NCI-H510A treated with DMSO at 0.1 percent for 48 hours (cell line): ENCODE measurements at regions not wholly inside any gene's neighbourhood (a gene's known extent, or its start where the extent isn't known, plus 50 kb on each side); places are given as distances from the start of the nearest gene placed in this dataset.
"Not testable (repeated sequence)": the region's sequence is repeated elsewhere in the genome, so short reads cannot be mapped to it uniquely, and the experiment has no call there.

Experiments used
- DNase-seq: peaks from one replicate; lab custom pipeline; 2025; lab: John Stamatoyannopoulos, UW

DNA sequence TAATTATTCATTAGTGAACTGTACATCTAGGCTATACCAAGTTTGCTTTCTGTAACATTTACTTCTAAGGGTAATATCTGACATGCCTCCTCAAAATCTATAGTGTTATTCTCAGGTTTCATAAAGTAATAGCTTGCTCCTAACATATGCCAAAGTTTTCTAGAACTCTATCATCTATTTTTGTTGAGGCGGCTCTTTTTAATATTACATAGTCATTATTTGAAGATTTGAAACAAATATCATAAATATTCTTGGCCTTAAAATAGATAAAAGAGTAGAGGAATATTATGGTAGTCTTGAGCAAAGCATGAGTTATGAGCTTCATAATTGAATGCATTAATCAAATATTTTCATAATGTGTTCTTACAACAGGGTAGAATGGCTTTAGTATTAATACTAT is 327.2 kb upstream of the KCND2 start:
- no peak for DNase-seq

DNA sequence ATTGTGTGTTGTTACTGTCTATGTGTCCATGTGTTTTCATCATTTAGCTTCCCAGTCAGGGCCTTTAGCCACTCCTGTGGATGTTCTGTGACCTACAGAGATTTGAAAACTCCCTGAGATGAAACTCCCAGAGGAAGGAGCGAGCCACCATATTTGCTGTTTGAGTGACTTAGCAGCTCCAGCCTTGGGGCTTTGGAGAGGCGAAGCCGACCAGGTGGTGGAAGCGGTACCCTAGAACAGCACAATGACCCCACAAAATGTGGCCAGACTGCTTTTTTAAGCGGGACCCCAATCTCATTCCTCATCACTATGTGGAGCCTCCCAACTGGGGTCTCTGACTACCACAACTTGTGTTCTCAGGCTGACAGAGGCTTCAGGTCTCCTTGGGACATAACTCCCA is 323.9 kb upstream of the KCND2 start:
- no peak for DNase-seq

DNA sequence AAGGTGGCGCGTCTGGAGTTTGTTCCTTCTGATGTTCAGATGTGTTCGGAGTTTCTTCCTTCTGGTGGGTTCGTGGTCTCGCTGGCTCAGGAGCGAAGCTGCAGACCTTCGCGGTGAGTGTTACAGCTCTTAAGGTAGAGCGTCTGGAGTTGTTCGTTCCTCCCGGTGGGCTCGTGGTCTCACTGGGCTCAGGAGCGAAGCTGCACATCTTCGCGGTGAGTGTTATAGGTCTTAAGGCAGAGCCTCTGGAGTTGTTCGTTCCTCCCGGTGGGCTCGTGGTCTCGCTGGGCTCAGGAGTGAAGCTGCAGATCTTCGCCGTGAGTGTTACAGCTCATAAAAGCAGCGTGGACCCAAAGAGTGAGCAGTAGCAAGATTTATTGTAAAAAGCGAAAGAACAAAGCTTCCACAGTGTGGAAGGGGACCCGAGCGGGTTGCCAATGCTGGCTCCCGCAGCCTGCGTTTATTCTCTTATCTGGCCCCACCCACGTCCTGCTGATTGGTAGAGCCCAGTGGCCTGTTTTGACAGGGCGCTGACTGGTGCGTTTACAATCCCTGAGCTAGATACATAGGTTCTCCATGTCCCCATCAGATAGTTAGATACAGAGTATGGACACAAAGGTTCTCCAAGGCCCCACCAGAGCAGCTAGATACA is 322.5 kb upstream of the KCND2 start:
- DNase-seq = not testable (repeated sequence)

DNA sequence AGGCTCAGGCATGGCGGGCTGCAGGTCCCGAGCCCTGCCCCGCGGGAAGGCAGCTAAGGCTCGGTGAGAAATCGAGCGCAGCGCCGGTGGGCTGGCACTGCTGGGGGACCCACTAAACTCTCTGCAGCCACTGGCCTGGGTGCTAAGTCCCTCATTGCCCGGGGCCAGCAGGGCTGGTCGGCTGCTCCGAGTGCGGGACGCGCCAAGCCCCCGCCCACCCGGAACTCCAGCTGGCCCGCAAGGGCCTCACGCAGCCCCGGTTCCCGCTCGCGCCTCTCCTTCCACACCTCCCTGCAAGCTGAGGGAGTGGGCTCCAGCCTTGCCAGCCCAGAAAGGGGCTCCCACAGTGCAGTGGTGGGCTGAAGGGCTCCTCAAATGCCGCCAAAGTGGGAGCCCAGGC is 321.4 kb upstream of the KCND2 start:
- not testable (repeated sequence) for DNase-seq

DNA sequence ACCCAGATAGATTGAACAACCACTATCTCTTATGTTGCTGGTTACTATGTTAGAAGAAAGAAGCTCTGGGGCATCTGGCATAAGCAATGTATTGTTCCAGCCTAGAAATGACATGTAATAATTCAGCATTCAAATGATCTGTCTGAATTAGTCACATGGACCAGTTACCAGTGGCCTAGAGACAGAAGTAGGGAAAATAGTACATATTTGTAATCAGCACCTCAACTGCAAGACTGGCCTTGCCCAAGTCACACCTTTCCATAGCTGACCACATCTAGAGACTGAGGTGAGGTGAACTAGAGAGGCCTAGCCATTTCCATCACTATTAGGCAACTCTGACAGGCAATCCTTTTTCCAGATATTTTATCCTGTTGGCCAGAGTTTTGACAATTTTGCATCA is 315.6 kb upstream of the KCND2 start:
- no peak for DNase-seq

DNA sequence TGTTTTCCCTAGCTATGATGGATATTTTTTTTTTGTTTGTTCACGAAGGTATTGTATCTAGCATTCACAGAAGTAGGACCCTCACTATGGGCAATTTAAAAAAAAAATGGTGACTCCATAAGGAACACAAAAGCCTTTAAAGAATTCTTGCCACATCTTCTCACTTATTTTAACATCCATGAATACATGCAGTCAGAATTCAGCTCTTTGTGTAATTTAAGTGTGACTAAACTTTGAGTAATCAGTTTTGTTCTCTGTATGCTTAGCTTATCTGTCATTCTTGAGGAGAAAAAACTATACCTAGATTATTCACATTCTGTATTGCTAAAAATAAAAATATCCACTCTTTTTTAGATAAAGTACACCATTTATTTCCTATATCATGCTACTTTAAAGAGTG is 313.2 kb upstream of the KCND2 start:
- DNase-seq = no peak

DNA sequence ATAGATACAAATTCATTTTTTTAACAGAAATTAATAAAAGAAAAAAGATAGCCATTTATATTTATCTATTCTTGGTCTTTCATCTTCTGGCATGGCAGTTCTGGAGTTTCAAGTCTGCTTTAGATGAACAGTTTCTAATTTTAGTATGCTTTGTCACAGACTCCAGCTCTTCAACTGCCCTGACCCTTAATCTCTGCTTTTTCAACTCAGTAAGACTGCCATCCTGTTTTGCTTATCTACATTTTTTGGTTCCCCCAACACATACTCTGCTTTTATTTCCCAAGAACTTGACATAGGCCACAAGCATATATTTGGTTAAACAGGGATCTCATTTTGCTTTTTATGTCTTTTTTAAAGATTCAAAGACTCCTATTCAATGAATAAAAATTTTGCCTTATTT is 309.3 kb upstream of the KCND2 start:
- no peak for DNase-seq

DNA sequence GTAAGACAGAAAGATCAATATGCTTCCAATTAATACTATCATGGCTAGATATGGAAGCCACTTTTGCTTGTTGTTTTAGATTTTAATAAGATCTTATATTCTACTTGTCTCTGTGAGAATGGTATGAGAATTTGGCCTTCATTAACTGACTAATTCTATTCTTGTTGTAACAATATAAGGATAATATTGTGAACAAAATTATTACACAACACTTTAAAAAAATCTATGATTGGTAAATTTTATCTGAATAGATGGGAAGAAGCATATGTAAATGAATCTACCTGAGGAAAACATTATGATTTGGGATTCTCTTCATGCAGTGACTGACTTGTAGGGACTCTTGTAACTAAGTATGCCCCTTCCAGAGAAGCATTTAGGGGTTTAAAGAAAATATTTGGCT is 308.9 kb upstream of the KCND2 start:
- DNase-seq = no peak

DNA sequence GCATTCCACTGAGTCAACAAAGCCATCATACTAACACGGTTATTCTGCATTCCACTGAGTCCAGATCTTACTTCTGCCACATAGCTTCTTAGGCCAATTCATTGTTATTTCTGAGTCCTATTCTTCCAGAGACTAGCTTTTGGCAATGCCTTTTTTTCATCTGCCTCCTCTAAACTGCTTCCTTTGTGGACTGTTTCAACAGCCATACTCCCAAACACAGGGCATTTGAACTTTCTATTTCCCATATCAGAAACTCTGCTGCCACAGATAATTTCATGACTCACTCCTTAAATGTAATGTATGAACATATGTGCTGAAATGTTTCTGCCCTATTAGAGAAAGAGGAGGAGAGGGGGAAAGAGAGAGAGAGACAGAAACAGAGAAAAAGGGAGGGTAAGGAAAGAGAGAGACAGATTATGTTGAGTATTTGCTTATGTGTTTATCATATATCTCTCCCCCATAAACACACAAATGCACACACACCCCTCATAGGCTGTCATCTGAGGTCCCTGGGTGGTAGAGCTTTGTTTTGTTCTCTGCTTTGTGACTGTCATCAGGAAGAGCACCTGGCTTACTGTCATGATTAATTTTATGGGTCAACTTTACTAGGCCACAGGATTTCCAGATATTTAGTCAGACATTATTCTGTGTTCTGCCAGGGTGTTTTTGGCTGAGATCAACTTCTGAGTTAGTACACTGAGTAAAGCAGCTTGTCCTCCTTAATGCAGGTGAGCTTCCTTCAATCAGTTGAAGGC is 308.0 kb upstream of the KCND2 start:
- DNase-seq = no peak

DNA sequence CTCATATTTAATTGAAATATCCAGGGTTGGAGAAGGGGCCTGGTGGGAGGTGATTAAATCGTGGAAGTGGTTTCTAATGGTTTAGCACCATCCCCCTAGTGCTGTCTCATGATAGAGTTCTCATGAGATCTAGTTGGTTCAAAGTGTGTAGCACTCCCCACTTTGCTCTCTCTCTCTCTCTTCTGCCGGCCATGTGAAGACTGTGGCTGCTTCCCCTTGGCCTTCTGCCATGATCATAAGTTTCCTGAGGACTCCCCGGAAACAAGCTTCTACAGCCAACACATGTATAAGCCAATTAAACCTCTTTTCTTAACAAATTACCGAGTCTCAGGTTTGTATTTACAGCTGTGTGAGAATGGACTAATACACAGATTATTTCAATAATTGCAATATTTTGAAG is 305.8 kb upstream of the KCND2 start:
- no peak for DNase-seq

DNA sequence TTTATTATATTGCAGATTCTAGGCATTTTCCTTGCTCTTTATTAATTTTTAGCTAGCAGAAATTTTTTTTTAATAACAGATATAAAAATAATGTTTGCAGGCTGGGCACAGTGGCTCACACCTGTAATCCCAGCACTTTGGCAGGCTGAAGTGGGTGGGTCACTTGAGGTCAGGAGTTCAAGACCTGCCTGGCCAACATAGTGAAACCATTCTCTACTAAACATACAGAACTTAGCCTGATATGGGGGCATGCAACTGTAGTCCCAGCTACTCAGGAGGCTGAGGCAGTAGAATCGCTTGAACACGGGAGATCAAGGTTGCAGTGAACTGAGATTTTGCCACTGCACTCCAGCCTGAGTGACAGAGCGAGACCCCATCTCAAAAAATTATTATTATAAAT is 304.6 kb upstream of the KCND2 start:
- not testable (repeated sequence) for DNase-seq

DNA sequence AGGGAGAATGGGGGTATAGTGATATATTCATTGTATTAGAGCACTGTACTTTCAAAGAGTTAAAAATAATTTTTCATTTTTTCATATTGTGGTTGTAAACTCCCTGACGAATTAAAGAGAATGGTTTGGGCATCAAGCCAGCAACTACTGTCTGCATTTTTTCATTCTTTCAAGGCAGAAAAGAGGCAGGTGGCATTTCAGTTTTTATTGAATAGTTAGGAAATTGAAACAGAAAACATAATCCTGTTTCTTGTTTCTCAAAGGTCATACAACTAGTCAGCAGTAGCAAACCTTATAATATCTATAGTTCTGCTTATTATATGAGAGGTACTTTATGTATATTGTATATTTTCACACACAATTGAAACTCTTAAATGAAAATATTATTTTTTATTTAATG is 303.9 kb upstream of the KCND2 start:
- DNase-seq = no peak

DNA sequence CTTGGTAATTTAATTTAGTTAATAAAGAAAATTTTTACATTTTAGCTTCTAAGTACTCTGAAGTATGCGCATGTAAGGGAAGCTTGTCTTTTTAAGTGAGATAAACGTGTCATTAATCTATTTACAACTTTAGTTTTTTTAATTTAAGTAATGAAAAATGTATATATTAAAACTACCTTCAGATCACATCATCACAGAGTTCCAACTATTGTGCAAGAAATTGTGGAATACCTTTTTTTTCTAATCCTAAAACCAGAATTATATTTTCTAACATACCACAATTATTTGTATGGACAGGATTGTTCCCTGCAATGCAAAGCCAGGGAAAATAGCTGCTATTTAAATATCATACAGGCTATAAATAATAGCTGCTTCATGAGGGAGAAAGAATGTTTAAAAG is 303.2 kb upstream of the KCND2 start:
- no peak for DNase-seq

DNA sequence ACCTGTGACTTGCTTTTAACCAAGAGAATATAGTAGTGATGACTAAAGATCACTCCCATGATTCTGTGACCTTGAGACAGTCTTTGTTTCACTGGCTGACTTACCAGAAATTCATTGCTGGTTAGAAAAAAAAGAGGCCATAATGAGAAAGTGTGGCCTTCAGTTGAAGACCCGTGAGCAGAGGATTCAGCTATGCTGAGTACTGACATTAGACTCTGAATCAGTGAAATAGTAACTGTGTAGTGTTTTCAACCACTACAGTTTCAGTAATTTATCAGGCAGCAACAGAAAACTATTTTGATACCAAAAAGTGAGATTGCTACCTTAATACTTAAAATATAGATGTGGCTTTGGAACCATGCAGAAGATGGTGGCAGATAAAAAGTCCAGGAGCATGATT is 298.0 kb upstream of the KCND2 start:
- DNase-seq = no peak

DNA sequence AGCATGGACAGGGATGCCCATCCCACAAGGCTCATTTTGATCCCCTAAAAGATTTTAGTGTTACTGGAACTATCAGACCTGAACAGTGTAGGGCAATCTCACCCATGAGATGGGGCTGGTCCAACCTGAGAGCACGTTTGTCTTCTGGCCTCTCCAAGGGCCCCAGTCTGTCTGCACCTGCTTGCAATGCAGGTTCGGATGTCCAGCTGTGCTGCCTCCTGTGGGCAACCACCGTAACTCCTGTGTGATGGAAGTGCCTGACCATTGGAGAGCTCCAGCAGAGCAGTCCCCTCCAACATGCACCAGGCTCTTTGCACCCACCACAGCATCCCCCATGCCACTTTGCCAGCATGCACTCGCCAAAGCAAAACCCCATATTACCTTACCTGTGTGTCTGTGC is 290.1 kb upstream of the KCND2 start:
- no peak for DNase-seq

DNA sequence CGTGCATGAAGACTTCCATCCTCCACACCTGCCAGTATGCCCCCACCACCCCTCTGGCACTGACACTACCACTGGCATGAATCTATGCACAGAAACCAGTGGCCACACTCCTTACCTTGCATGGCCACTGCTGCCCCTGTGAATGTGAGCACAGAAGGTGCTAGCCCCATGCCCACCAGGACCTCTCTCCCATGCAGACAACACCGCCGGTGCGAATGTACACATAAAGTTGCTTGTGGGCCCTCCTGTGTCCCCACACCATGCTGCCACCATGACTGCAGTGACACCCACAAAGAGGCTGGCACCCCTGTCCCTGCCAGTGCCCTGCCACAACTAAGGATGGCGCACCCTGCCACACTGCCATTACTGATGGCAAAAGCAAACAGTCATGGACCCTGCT is 289.5 kb upstream of the KCND2 start:
- DNase-seq = no peak

DNA sequence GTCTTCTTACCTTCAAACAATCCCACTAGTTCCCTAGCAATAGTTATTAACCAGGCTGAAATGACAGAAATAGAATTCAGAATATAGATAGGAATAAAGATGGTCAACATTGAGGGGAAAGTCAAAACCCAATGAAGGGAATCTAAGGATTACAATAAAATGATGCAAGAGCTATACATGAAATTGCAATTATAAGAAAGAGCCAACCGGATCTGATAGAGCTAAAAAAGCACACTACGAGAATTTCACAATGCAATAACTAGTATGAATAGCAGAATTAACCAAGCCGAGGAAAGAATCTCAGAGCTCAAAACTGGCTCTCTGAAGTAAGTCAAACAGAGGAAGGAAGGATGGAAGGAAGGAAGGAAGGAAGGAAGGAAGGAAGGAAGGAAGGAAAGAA is 288.7 kb upstream of the KCND2 start:
- DNase-seq = no peak

DNA sequence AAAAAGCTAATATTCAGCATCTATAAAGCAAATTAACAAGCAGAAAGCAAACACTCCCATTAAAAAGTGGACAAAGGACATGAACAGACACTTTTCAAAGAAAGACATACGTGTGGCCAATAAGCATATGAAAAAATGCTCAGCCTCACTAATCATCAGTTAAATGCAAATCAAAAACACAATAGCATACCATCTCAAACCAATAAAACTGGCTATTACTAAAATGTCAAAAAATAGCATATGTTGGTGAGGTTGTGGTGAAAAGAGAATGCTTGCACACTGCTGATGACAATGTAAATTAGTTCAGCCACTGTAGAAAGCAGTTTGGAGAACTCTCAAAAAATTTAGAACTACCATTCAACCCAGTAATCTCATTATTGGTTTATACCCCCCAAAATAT is 284.6 kb upstream of the KCND2 start:
- no peak for DNase-seq

DNA sequence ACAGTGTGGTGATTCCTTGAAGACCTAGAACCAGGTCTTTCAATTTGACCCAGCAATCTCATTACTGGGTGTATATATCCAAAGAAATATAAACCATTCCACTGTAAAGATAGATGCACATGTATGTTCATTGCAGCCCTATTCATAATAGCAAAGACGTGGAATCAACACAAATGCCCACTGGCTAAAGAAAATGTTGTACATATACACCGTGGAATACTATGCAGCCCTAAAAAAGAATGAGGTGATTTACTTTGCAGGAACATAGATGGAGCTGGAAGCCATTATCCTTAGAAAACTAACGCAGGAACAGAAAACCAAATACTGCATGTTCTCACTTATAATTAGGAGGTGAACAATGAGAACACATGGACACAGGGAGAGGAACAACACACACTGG is 278.0 kb upstream of the KCND2 start:
- DNase-seq = no peak

DNA sequence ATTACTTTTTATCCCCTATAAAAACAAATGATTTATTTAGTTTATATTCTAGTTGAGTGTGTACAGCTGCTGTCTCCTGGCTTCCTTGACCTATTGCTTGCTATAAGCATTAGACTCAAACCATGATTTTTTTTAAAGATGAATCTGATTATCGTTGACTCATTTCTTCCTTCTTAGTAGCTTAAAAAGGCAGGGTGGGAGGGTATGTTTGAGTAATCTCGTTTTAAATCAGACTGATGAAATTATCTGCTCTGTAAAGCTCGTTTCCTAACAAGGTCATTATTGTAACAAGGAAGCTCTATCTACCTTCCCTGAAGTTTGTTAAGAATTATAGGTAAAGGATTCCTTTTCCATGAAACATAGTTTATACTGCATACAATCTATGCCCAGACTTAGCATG is 276.3 kb upstream of the KCND2 start:
- no peak for DNase-seq

DNA sequence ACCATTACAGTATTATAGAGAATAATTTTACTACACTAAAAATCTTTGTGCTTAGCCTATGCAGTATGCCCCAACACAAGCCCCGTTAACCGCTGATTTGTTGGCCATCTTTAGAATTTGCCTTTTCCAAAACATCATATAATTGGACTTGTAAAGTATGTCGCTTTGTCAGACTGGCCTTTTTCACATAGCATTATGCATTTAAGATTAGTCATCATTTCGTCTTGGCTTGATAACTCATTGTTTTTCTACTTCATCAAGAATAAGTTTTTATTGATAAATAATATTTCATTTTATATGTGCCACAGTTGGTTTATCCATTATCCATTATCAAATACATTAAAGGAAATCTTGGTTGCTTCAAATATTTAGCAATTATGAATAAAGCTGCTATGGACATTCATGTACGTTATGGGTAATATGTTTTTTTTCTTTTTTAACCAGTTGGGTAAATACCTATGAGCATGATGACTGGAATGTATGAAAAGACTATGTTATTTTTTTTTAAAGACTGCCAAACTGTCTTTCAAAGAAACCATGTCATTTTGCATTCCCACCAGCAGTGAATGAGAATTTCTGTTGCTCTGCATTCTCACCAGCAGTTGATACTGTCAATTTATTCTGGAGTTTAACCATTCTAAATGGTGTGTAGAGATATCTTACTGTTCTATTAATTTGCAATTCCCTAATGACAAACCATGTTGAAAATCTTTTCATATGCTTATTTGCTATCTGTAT is 273.1 kb upstream of the KCND2 start:
- DNase-seq = no peak

DNA sequence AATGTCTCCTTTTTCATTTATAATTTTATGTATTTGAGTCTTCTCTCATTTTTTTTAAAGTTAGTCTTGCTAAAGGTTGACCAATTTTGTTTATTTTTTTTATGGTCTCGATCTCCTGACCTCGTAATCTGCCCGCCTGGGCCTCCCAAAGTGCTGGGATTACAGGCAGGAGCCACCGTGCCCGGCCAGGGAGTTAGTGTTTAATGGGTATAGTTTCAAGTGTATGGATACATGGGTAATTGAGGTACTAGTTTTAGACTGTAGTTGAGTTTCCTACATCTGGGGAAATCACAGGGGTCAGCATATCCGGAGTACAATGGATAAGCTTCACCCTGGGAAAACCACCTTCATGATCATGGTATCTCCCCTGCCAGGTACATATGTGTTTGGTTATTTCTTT is 267.3 kb upstream of the KCND2 start:
- DNase-seq = no peak

DNA sequence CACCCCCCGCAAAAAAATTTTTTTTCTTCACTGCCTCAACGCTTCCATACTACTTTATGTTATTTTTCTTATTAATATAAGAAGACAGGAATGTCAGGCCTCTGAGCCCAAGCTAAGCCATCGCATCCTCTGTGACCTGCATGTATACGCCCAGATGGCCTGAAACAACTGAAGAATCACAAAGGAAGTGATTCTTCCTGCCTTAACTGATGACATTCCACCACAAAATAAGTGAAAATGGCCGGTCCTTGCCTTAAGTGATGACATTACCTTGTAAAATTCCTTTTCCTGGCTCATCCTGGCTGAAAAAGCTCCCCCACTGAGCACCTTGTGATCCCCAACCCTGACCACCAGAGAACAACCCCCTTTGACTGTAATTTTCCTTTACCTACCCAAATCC is 258.7 kb upstream of the KCND2 start:
- DNase-seq = not testable (repeated sequence)
